Left lung (tissue), 4 donors: ENCODE measurements at regions not wholly inside any gene's neighbourhood (a gene's known extent, or its start where the extent isn't known, plus 50 kb on each side); places are given as distances from the start of the nearest gene placed in this dataset.
"Not testable (repeated sequence)": the region's sequence is repeated elsewhere in the genome, so short reads cannot be mapped to it uniquely, and the experiment has no call there.

Source experiments
- ATAC-seq: fragments of 200-7000 bp; cut with Tn5 transposase; one replicate; pipeline ENCODE4 v1.9.1; 2020; ENCODE audit warnings: moderate library complexity
- DNase-seq, 4 donors: peaks; one replicate each; pipeline ENCODE4 v3.0.0-alpha.2; 2013 to 2020
- H3K27ac ChIP-seq, 2 donors: fragments of 200-600 bp; sonication (generic) in 1 of 2; one replicate each; pipeline versions ENCODE4 v1.5.0 to v1.8.0; 2020 to 2021
- H3K27me3 ChIP-seq, 2 donors: fragments of 200-600 bp; sonication (generic) in 1 of 2; one replicate each; pipeline versions ENCODE4 v1.5.0 to v1.8.0; 2020 to 2021
- H3K36me3 ChIP-seq, 2 donors: fragments of 200-600 bp; sonication (generic) in 1 of 2; one replicate each; pipeline versions ENCODE4 v1.5.0 to v1.8.0; 2020 to 2021
- H3K4me1 ChIP-seq, 2 donors: fragments of 200-600 bp; one replicate each; pipeline ENCODE4 v1.8.0; 2021
- H3K4me3 ChIP-seq, 2 donors: fragments of 200-600 bp; sonication (generic) in 1 of 2; one replicate each; pipeline versions ENCODE4 v1.5.0 to v1.8.0; 2020 to 2021; ENCODE audit warnings: mild to moderate bottlenecking in 1 of 2
- H3K9me3 ChIP-seq, 2 donors: fragments of 200-600 bp; sonication (generic) in 1 of 2; one replicate each; pipeline versions ENCODE4 v1.5.0 to v1.8.0; 2020 to 2021
- CTCF ChIP-seq, 2 donors: fragments of 200-600 bp; sonication (generic) in 1 of 2; IDR thresholded peaks; one replicate each; pipeline versions ENCODE4 v1.5.0 to v1.8.0; 2021; ENCODE audit warnings: antibody characterized with exemption in 2 of 2
- intact Hi-C, 2 donors: fragments of 100-400 bp; cut with DNase I; formaldehyde crosslinking; loops; one replicate each; pipeline versions ENCODE4 v1.11.2 to v1.14.2; 2022
- donor health status: DM: no; HTN: yes; CAD: no.
- donor health status: DM: no; HTN: no; CAD: no.

GRCh38 chr12:9406564-9407424 is 198.6 kb upstream of the PZP start:
- Histone ChIP-seq H3K27ac (no peak overlapping the region), H3K4me1 (no peaks in the 10 kb centered on the region), H3K36me3 (no peaks in the 10 kb centered on the region), H3K4me3 (peak overlapping the region in 1 of 2 donors; percentile 20), H3K27me3 (no peaks in the 10 kb centered on the region), H3K9me3 (no peaks in the 10 kb centered on the region)
- intact Hi-C loops = no loop called here
- DNase-seq (no peak), ATAC-seq (no peak)
- no peak for TF ChIP-seq CTCF (IDR thresholded peaks at IDR 0.05)

- intact Hi-C loops = no loop called here
- ATAC-seq (no peak), DNase-seq (no peak)
- no peak for TF ChIP-seq CTCF (IDR thresholded peaks at IDR 0.05)
- Histone ChIP-seq H3K4me3 (no peak overlapping the region), H3K9me3 (no peaks in the 10 kb centered on the region), H3K36me3 (no peaks in the 10 kb centered on the region), H3K4me1 (no peaks in the 10 kb centered on the region), H3K27ac (no peak overlapping the region), H3K27me3 (no peaks in the 10 kb centered on the region)
Measured at GRCh38 chr12:9405886-9406563, 197.8 kb upstream of the PZP start.

GRCh38 chr12:9404469-9405260 is 196.5 kb upstream of the PZP start:
- Histone ChIP-seq H3K27ac (no peak overlapping the region), H3K27me3 (no peaks in the 10 kb centered on the region), H3K9me3 (no peaks in the 10 kb centered on the region), H3K4me1 (no peaks in the 10 kb centered on the region), H3K36me3 (no peaks in the 10 kb centered on the region), H3K4me3 (no peak overlapping the region)
- no peak for TF ChIP-seq CTCF (IDR thresholded peaks at IDR 0.05)
- no peak for DNase-seq
- intact Hi-C loops = no loop called here
- no peak for ATAC-seq

- no peak for TF ChIP-seq CTCF (IDR thresholded peaks at IDR 0.05)
- Histone ChIP-seq H3K27ac (no peak overlapping the region), H3K9me3 (no peaks in the 10 kb centered on the region), H3K27me3 (no peaks in the 10 kb centered on the region), H3K4me1 (no peaks in the 10 kb centered on the region), H3K36me3 (no peaks in the 10 kb centered on the region), H3K4me3 (no peak overlapping the region)
- no peak for DNase-seq
- ATAC-seq = no peak
- intact Hi-C loops = no loop called here
Measured at GRCh38 chr12:9404031-9404430, 195.8 kb upstream of the PZP start.

- H3K9me3 ChIP-seq, DNase-seq, ATAC-seq, H3K4me3 ChIP-seq, H3K27ac ChIP-seq, H3K36me3 ChIP-seq, H3K4me1 ChIP-seq, intact Hi-C loops, H3K27me3 ChIP-seq: not testable (repeated sequence)
Measured at GRCh38 chr12:9402432-9403040, 194.3 kb upstream of the PZP start.

GRCh38 chr12:9396367-9396766 is 188.2 kb upstream of the PZP start:
- ATAC-seq, H3K36me3 ChIP-seq, H3K9me3 ChIP-seq, DNase-seq, H3K27ac ChIP-seq, H3K4me1 ChIP-seq, H3K27me3 ChIP-seq, H3K4me3 ChIP-seq, intact Hi-C loops: not testable (repeated sequence)

- intact Hi-C loops, DNase-seq, H3K4me1 ChIP-seq, H3K36me3 ChIP-seq, ATAC-seq, H3K27ac ChIP-seq, H3K4me3 ChIP-seq, H3K27me3 ChIP-seq, H3K9me3 ChIP-seq: not testable (repeated sequence)
Measured at GRCh38 chr12:9395220-9395619, 187.0 kb upstream of the PZP start.
